GM21786 (cell line): ENCODE measurements at regions not wholly inside any gene's neighbourhood (a gene's known extent, or its start where the extent isn't known, plus 50 kb on each side); places are given as distances from the start of the nearest gene placed in this dataset.
A peak's percentile ranks its signal among the peaks of the same experiment; 100 is the strongest.

Experiments used
- ATAC-seq: cut with Tn5 transposase; IDR thresholded peaks from one replicate; pipeline ENCODE4 v1.9.1; 2021; ENCODE audit not compliant: unreplicated experiment

DNA sequence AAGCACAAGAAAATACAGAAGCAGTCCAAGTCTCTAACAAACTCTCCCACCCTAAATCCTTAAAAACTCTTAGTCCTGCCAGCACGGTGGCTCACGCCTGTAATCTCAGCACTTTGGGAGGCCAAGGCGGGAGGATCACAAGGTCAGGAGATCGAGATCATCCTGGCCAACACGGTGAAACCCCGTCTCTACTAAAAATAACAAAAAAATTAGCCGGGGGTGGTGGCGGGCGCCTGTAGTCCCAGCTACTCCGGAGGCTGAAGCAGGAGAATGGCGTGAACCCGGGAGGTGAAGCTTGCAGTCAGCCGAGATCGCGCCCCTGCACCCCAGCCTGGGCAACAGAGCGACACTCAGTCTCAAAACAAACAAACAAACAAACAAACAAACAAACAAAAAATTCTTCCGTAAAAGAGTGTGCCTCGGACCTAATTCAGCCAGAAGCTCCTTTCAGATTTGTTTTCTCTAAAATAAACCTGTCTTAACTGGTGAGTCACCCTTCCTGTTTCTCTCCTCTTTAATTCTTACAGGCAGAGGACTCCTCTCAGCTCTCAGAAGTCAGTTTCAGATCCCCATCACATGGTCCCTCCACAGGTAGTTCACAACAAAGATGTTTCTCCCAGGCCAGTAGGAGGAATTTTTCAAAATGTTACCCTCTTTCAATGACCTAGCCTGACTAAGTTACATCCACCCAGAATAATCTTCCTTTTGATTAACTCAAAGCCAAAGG lies 953.2 kb downstream of the STIM2 start:
- ATAC-seq: peak; percentile 80

DNA sequence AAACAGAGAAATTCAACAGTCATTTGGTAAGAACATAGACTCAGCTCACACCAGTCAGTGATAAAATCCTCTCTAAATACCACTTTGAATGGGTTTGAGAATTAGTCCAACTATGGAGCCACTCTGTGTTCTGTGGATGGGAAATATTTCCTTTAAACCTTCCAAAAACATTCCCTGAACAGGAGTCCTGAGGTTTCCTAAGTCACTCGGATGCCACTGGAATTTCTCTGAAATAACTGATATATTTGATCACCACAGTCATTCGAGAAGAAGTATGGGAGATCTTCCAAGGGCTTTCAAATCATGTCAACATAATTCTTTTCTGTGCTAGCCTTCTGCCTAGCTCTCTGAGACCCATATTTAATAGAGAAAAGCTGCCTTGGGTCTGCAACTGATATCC lies 958.6 kb downstream of the STIM2 start:
- no peak for ATAC-seq

DNA sequence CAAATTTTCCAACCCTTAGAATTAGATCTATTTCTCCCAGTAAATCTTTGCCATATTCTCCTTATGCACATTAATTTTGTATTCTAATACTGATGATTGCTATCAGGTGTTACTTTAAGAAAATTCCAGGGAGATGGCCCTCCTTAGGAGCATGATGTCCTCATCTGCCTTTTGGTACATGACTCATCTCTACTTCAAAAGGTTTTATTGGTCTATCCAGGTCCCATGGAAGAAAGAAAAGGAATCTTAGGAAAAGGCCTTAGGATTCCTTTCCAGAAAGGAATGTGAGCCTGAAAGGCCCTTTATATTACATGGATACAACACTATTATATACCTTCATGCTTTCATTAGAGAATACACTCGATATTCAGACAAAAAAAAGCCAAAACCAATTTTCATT lies 968.2 kb downstream of the STIM2 start:
- no peak for ATAC-seq

DNA sequence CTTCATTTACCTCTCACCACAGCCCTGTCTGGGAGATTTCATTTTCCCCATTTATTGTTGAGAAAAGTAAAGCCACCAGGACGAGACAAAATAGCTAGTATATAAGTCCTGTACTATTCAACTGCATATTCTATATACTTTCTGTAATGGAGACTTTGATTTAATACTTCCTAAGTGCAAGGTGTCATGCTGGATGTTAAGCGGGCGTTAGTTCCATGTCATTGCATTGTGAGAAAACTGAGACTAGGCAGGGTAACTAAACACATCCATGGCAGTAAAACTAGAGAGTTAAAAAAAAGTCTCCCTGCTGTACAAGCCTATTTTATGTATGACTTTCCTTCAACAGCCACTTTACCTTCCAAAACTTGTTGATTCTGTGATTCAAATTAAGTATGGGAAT lies 969.6 kb downstream of the STIM2 start:
- ATAC-seq: no peak

DNA sequence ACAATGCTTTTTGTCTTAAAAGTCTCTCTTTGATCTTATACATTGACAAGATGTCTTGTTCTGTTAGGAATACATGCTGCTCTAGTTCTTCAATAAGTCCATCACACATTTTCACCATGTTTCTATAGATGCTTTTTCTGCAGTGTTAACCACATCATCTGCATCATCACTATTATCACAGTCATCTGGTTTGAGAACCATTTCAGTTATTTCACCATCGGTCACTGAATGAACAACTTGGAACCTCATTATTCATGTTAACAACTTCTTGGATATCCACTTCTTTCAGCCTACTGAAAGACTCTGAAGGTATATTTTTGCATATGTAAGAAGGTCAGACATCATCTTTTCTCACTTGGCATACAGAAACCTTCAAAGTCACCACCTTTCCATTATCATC lies 975.2 kb downstream of the STIM2 start:
- ATAC-seq: no peak

DNA sequence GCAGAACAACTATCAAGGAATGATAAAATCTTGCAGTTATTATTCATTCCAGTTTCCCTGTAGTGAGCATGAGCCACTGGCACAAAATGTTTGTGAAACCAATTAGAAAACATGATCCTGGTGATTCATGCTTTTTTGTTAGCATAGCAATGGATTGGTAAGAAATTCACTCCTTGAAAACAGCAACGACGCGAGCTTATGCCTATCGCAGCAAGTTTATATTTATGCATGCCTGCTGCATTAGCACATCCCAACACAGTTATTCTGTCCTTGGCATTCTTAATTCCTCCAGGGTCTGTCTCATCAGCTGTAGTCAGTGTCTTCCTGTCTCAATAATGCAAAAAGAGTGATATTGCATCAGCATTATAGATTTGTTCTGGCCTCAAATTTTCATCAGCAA lies 975.9 kb downstream of the STIM2 start:
- ATAC-seq: no peak

DNA sequence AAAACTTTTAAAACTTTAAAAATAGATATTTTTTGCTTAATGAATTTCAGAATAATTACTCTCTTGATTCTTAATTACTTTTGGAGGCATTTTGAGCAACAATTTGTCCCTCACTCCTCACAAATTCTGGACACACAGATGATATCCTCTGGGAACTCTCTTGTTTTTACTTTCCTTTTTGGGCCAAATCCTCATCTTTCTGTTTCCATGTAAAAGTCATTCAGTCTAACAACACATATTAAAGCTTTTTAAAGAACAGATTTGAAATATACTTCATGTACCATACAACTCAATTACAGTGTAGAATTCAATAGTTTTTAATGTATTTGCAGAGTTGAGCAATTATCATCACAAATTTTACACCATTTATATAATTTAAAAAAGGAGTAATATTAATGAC lies 983.1 kb downstream of the STIM2 start:
- no peak for ATAC-seq

DNA sequence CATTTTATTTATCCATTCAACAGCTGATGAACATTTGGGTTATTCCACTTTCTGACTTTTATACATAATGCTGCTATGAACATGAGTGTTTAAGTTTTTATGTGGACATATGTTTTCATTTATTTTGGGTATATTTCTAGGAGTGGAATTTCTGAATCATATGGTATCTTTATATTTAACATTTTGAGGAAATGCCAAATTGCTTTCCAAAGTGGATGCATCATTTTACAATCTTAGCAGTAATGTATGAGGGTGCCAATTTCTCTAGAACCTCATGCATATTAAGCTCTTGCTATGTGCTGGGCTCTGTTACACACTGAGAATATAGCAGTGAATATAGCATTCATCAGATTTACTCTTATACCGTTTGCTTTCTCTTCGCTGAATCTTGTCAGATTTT lies 983.7 kb downstream of the STIM2 start:
- no peak for ATAC-seq

DNA sequence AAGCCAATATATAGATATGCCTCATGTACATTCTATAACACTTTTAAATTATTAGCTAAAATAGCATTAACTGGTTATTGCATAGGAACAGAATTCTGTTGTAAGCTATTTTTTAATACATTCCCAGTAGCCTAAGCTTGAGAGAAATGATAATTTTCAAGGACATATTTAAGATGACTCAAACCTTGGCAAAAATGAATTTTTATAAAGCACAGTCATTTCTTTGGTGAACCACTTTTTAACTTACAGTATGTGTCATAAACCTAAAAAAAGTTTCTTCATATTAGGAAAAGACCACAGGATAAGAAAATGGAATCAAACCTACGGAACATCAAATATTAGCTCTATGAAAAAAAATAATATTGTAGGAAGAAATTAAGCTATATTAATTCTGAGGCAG lies 986.3 kb downstream of the STIM2 start:
- ATAC-seq: no peak

DNA sequence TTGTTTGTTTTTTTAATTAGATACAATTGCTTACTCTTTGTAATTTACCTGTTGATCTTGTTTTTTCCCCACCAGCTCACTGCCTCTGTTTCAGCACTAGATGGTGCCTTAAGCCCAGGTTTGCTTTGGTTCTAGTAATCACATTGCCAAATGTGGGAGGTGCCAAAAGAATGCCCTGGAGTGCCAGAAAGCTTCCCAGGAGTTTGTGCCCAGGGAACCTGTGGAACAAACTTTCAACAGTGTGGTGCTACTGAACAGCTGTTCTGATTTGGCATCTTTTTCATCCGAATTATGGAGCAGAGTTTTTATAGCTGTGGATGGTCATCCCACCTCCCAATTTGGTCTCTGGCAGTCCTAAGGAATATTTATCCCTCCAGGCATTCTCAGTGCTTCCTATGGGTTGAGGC lies 1000.7 kb downstream of the STIM2 start:
- no peak for ATAC-seq

DNA sequence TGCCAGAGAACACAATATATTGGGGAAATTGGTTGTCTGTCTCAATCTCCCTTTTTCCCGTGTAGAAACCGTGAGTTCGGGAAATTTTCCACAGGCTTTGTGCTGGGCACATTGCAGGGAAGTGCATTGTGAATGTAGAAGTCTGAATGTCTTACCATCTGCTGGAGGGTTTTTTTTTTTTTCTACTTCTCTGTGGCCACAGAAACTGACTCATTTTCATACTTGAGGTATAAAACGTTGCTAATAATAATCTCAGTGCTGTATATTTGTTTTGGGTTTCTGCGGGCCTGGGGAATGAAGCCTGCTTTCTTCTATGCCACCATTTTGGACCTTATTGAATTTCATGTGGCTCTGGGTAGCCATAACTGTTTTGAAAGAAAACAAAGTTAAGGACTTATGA lies 1001.2 kb downstream of the STIM2 start:
- ATAC-seq: peak; percentile 86

DNA sequence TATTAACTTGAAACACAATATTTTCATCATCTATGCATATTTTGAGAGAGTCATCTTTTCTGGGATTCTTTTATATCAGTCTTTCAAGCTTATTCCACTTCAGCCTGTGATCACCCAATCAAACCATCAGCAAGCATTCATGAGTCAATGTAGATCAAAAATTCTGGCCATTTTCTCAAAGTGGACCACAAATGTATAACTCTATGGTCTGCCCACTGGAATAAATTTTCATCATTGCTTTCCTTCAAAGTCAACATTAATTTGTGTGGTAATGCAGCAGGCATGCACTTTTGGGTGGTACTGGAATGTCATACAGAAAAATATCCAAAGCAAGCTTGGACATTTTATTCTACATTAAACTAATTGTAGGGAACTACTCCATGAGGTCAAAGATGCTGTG lies 1013.0 kb downstream of the STIM2 start:
- no peak for ATAC-seq

DNA sequence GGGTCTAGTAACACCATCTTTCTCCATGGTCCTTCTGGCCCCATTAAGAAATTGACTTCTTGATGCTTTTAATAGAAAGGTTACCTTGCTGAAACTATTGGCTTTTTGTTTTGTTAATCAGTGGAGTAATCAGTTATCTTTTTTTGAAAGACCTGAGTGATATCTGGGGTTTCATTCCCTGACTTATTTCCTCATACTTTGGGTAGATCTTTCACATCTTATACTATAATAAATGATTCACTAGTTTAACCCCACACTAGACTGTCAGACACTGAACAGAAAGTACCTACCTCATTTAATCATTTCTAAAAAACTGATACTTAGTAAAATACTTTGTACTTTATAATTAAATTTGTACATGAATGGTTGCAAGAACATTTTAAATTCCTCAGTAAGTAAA lies 1021.1 kb downstream of the STIM2 start:
- ATAC-seq: no peak

DNA sequence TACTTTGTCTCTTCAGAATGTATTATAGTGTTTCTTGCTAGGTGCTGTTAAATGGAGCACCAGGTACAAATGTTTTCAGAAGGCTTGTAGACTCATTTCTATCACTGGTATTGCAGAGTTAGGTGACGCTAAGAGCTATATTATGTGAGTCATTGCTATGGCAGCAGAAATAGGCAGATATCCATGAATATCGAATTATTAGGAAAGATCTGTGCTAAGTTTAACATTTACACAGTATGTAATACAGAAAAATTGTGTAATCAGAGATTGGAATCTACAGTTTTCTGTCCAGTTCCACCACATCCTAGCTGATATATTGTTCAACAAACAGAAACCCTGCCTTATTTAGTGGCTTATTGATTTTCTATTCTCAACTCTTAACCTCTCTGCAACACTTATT lies 1025.5 kb downstream of the STIM2 start:
- ATAC-seq: no peak

DNA sequence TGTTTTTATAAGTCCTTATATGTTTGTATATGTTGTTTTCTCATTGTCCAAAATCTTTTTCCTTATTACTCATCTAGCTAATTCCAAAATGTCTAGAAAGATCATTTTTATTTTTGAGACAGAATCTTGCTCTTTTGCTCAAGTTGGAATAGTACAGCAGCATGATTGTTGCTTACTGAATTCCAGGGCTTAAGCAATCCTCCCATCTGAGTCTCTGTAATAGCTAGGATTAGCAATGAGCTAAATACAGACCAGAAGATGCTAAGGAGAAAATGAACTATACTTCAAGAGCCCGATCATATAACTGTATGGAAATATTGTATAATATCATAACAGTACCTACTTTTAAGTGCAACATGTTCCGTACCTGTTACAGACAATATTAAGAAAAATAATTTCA lies 1027.0 kb downstream of the STIM2 start:
- ATAC-seq: no peak

DNA sequence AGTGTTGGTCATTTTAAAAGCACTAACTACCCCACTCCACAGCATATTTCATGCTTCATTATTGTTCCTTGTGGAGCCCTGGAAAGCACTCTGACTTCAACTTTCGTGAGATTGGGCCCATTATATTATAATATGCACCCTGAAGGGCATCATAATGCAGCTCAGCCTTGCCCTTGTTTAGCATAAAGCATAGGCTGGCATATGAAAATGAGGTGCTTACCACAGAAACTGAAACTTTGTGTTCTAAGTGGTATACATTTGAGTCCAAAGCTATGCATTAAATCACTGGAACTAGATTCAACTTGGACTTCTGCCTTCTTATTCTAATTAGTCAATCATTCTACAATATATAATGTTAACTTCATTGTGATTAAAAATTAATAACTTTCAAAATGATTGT lies 1027.9 kb downstream of the STIM2 start:
- no peak for ATAC-seq

DNA sequence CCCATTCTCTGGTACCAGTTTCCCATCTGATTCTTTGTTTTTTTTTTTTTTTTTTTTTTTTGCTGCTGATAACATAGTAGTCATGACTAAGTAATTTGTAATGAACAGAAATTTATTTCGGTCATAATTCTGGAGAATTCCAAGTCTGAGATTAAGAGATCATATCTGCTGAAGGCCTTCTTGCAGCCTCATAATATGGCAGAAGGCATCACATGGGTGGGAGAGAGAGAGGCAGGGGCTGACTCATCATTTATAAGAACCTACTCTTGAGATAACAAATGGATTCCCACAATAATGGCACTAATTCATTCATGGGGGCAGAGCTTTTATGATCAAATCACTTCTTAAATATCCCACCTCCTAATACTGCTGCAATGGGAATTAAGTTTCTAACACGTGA lies 1034.3 kb downstream of the STIM2 start:
- no peak for ATAC-seq

DNA sequence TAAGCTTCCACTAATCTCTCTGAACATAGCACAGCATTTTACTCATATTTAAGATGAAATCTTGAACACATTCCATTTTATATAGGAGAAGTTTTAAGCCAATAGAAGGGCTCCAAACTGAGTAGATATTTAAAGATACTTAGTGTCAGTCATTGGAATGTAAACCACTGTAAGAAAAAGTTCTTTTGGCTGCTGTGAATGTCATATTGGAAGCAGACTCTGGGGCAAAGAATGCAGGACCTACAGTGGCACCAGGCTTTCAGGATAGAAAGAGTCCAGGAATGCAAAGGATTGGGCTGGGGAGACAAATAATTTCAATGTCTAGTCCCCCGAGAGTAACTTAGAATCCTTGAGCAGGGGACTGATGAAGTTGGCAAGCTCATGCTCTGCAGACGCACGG lies 1047.7 kb downstream of the STIM2 start:
- ATAC-seq: no peak

DNA sequence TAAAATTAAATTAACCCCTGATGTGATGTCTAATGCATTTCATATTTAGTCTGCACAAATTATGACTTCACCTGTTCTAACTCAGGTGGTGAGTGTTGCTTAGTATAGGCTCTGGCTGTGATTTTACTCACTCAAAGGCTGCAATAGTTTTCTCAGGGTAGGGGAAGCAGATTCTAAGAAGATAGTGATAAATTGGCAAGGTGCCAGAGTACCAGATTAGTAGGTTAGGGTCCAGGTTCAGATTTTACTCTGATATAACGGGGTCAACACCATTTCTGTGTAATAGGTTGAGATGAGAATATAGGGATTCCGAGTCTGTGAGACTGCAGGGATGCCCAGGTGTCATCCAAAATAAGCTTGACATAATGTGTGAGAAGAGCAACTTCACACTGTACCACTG lies 1049.6 kb downstream of the STIM2 start:
- no peak for ATAC-seq

DNA sequence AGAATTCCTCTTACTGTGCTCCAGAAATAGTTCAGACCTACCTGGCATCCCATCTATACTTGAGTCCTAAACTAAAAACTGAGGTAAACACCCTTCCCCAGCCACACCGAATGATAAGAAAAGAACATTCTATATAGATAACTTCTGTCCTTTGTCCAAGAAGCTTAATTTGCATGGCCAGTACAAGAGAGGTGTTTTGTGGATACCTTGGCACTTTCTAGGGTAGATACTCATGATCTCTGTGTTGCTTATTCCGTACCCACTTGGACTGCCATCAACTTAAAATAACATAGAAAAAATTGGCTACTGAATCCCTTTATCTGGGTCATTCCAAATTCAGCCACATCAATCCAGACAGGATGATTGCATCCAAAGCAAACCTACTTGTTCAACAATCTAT lies 1050.4 kb downstream of the STIM2 start:
- no peak for ATAC-seq

DNA sequence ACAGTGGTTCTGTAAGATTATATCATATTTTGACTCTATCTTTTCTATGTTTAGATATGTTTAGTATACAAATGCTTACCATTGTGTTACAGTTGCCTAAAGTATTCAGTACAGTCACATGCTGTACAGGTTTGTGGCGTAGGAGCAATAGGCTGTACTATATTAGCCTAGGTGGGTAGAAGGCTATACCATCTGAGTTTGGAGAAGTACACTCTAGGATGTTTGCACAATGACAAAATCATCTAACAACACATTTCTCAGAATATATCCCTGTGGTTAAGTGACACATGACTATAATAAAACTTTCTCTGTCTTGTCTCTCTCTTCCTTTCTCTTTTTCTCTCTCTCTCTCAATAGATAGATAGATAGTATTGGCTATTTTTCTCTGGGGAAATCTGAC lies 1053.1 kb downstream of the STIM2 start:
- ATAC-seq: no peak

DNA sequence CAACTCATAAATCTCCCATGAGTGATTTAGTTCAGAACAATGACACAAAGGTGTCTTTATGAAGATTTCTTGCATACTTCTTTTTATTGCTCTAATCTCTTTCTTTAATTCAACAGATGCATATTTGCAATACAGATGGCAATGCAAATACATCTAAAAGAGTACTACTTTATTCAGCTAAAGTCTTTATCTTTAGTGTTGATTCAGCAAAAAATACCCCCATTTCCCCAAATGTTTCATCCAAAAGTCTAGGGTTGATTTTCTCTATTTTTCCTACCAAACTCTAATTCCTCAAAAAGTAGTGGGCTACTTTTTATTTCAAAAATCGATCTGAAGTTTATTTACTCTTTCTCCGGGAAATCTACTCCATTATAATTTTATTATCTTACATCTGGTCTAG lies 1055.2 kb downstream of the STIM2 start:
- ATAC-seq: no peak

DNA sequence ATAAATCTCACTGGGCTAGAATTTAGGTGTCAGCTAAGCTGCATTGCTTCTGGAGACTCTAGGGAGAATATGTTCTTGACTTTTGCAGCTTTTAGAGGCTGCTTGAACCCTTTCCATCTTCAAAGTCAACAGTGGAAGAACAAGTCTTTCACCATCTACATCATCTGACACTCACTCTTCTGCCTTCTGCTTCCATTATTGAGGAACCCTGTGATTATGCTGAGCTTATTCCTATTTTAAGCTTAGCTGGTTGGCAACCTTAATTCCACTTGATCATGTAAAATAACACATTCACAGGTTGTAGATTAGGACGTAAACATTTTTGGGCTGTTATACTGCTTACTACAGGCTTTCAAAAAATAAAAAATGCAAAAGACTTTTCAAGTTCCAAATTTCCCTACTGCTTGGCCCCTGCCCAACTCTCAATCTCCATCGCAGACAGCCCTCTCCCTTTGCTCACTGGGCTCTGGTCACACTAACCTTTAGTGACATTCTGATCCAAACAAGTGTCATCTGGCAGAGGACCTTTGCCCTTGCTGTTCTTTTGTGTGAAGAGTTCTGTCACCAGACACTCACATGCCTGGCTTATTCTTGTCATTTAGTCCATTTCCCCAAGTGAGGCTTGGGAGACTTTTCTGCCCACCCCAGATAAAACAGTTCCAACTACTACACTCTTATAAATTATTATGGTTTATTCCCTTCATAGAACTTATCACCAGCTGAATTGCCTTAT lies 1056.0 kb downstream of the STIM2 start:
- no peak for ATAC-seq
